Caco-2 (cell line): ENCODE measurements at regions not wholly inside any gene's neighbourhood (a gene's known extent, or its start where the extent isn't known, plus 50 kb on each side); places are given as distances from the start of the nearest gene placed in this dataset.

ENCODE experiments used
- BruUV-seq: library from RNA; stranded (reverse); fragments of 400-500 nt; replicated peaks from 2 replicates; lab custom pipeline; 2021; lab: Mats Ljungman, UMichigan
- CTCF ChIA-PET: fragments of 300-600 bp; sonication (Branson Sonifier 250); formaldehyde crosslinking; loops from one replicate; lab custom pipeline; 2022; ENCODE audit warnings: antibody characterized with exemption; lab: Charles Lee
- POLR2A ChIA-PET: fragments of 300-600 bp; sonication (Branson Sonifier 250); formaldehyde crosslinking; loops from one replicate; lab custom pipeline; 2022; ENCODE audit warnings: antibody characterized with exemption; lab: Charles Lee
- DNase-seq, 2 experiments: peaks; one replicate each; pipeline versions ENCODE4 v3.0.0 to v3.0.0-alpha.2; 2020 to 2022
- H3K27me3 ChIP-seq: replicated peaks from 2 replicates; pipeline ENCODE4 v1.6.0; 2011; ENCODE audit warnings: low read length; ENCODE audit not compliant: control insufficient read depth, insufficient read depth
- H3K36me3 ChIP-seq: 2 replicates; pipeline ENCODE4 v1.5.1; 2011; ENCODE audit warnings: low read length; ENCODE audit not compliant: control insufficient read depth, insufficient read depth
- H3K4me1 ChIP-seq: fragments of 250-450 bp; sonication (Bioruptor Pico); 2 replicates; pipeline ENCODE4 v1.5.1; 2020; ENCODE audit warnings: mild to moderate bottlenecking
- H3K4me3 ChIP-seq: 2 replicates; pipeline ENCODE4 v1.5.1; 2011; ENCODE audit warnings: low read depth, mild to moderate bottlenecking, control low read depth, low read length
- H3K9me3 ChIP-seq: fragments of 250-450 bp; sonication (Bioruptor Pico); 2 replicates; pipeline ENCODE4 v1.5.1; 2020; ENCODE audit warnings: mild to moderate bottlenecking, moderate library complexity
- H3K27ac Mint-ChIP-seq: one replicate; pipeline ENCODE4 v1.8.0; 2022; ENCODE audit warnings: mixed read lengths; ENCODE audit not compliant: unreplicated experiment
- H3K27me3 Mint-ChIP-seq: one replicate; pipeline ENCODE4 v1.8.0; 2022; ENCODE audit warnings: mixed read lengths; ENCODE audit not compliant: insufficient read depth, unreplicated experiment
- H3K36me3 Mint-ChIP-seq: one replicate; pipeline ENCODE4 v1.8.0; 2022; ENCODE audit warnings: mild to moderate bottlenecking, mixed read lengths; ENCODE audit not compliant: insufficient read depth, unreplicated experiment
- H3K4me1 Mint-ChIP-seq: one replicate; pipeline ENCODE4 v1.8.0; 2022; ENCODE audit warnings: low read depth, mixed read lengths; ENCODE audit not compliant: unreplicated experiment
- H3K4me3 Mint-ChIP-seq: one replicate; pipeline ENCODE4 v1.8.0; 2022; ENCODE audit warnings: mild to moderate bottlenecking, moderate library complexity, mixed read lengths; ENCODE audit not compliant: unreplicated experiment
- H3K9me3 Mint-ChIP-seq: one replicate; pipeline ENCODE4 v1.8.0; 2022; ENCODE audit warnings: mixed read lengths; ENCODE audit not compliant: unreplicated experiment
- CTCF ChIP-seq, 2 experiments: fragments of 200-600 bp in 1 of 2; IDR thresholded peaks; 1 replicate in 1 of 2; 2 replicates in 1 of 2; pipeline versions ENCODE4 v1.5.1 to v1.8.0; 2011 to 2022; ENCODE audit warnings: antibody characterized with exemption in 1 of 2, control low read depth in 1 of 2, inconsistent platforms in 1 of 2, low read depth in 1 of 2, low read length in 1 of 2, mild to moderate bottlenecking in 1 of 2, moderate library complexity in 1 of 2; ENCODE audit not compliant: insufficient read depth in 1 of 2, severe bottlenecking in 1 of 2, unreplicated experiment in 1 of 2
- intact Hi-C: fragments of 100-400 bp; cut with micrococcal nuclease; formaldehyde crosslinking; loops from one replicate; pipeline ENCODE4 v1.10.0; 2022; ENCODE audit not compliant: unreplicated experiment

- ChIA-PET CTCF (interaction anchor here (1.2 to 1.6 kb wide), 2 partner anchors 11 to 25 kb away, joined by 3 to 4 read pairs; no protein-coding TSS in a partner anchor), POLR2A (no interaction called here)
- Histone ChIP-seq H3K9me3 (peaks cover 7% of the 10 kb centered on the region; the same call in 1 of the 2 replicates), H3K36me3 (no peaks in the 10 kb centered on the region), H3K27me3 (no peaks in the 10 kb centered on the region), H3K4me3 (no peak overlapping the region), H3K4me1 (no peaks in the 10 kb centered on the region)
- Mint-ChIP-seq H3K4me3 (no peak overlapping the region), H3K27ac (no peak overlapping the region), H3K9me3 (peaks cover 32% of the 10 kb centered on the region), H3K27me3 (no peaks in the 10 kb centered on the region), H3K36me3 (no peaks in the 10 kb centered on the region), H3K4me1 (peaks cover 7% of the 10 kb centered on the region)
- no peak for TF ChIP-seq CTCF (IDR thresholded peaks at IDR 0.05; ENCODE audit: insufficient read depth in 1 of 2, low read depth in 1 of 2, low read length in 1 of 2, severe bottlenecking in 1 of 2, unreplicated experiment in 1 of 2)
- intact Hi-C loops, result no loop called here
- DNase-seq, result no peak
- BruUV-seq, result no TSS peak
Measured at GRCh38 chr11:128182844-128183243, 404.5 kb downstream of the ETS1 start.

- ChIA-PET CTCF (interaction anchor here (1.2 to 1.6 kb wide), 2 partner anchors 10 to 24 kb away, joined by 3 to 4 read pairs; no protein-coding TSS in a partner anchor), POLR2A (no interaction called here)
- BruUV-seq, result no TSS peak
- no peaks in the 10 kb centered on the region for H3K36me3 Mint-ChIP-seq
- no peak overlapping the region for H3K4me3 ChIP-seq
- H3K9me3 ChIP-seq, result peaks cover 7% of the 10 kb centered on the region; the same call in 1 of the 2 replicates
- no peaks in the 10 kb centered on the region for H3K36me3 ChIP-seq
- no peak overlapping the region for H3K27ac Mint-ChIP-seq
- TF ChIP-seq CTCF (IDR thresholded peaks at IDR 0.05; ENCODE audit: insufficient read depth in 1 of 2, low read depth in 1 of 2, low read length in 1 of 2, severe bottlenecking in 1 of 2, unreplicated experiment in 1 of 2), result no peak
- no peaks in the 10 kb centered on the region for H3K27me3 ChIP-seq
- intact Hi-C loops, result no loop called here
- H3K4me3 Mint-ChIP-seq, result no peak overlapping the region
- no peaks in the 10 kb centered on the region for H3K27me3 Mint-ChIP-seq
- DNase-seq, result no peak
- no peaks in the 10 kb centered on the region for H3K4me1 Mint-ChIP-seq
- H3K9me3 Mint-ChIP-seq, result peaks cover 33% of the 10 kb centered on the region
- no peaks in the 10 kb centered on the region for H3K4me1 ChIP-seq
Measured at GRCh38 chr11:128181984-128182383, 405.4 kb downstream of the ETS1 start.

- intact Hi-C loops, result no loop called here
- CTCF ChIA-PET, result no interaction called here
- H3K27me3 ChIP-seq, result no peaks in the 10 kb centered on the region
- no peak for DNase-seq
- peaks cover 7% of the 10 kb centered on the region; the same call in 1 of the 2 replicates for H3K9me3 ChIP-seq
- no peaks in the 10 kb centered on the region for H3K4me1 ChIP-seq
- TF ChIP-seq CTCF (IDR thresholded peaks at IDR 0.05; ENCODE audit: insufficient read depth in 1 of 2, low read depth in 1 of 2, low read length in 1 of 2, severe bottlenecking in 1 of 2, unreplicated experiment in 1 of 2), result no peak
- Mint-ChIP-seq H3K36me3 (no peaks in the 10 kb centered on the region), H3K4me1 (no peaks in the 10 kb centered on the region), H3K27ac (no peak overlapping the region), H3K9me3 (peaks cover 31% of the 10 kb centered on the region), H3K4me3 (no peak overlapping the region), H3K27me3 (no peaks in the 10 kb centered on the region)
- POLR2A ChIA-PET, result no interaction called here
- BruUV-seq, result no TSS peak
- no peaks in the 10 kb centered on the region for H3K36me3 ChIP-seq
- H3K4me3 ChIP-seq, result no peak overlapping the region
Measured at GRCh38 chr11:128181088-128181480, 406.3 kb downstream of the ETS1 start.
